HFF-Myc (cell line): ENCODE measurements at regions not wholly inside any gene's neighbourhood (a gene's known extent, or its start where the extent isn't known, plus 50 kb on each side); places are given as distances from the start of the nearest gene placed in this dataset.

ENCODE experiments used
- DNase-seq: peaks from one replicate; pipeline ENCODE4 v3.0.0-alpha.2; 2011; ENCODE audit warnings: low read depth; ENCODE audit errors: extremely low read depth
- H3K4me3 ChIP-seq: replicated peaks from 2 replicates; pipeline ENCODE4 v1.5.1; 2011; ENCODE audit warnings: low read depth, mild to moderate bottlenecking, control low read depth, low read length
- TF ChIP-seq, protein P1 (sequence below): IDR thresholded peaks from 2 replicates; pipeline ENCODE4 v1.5.1; 2012; ENCODE audit warnings: mild to moderate bottlenecking, low read depth, low read length, control low read depth; ENCODE audit errors: missing control alignments

DNA sequence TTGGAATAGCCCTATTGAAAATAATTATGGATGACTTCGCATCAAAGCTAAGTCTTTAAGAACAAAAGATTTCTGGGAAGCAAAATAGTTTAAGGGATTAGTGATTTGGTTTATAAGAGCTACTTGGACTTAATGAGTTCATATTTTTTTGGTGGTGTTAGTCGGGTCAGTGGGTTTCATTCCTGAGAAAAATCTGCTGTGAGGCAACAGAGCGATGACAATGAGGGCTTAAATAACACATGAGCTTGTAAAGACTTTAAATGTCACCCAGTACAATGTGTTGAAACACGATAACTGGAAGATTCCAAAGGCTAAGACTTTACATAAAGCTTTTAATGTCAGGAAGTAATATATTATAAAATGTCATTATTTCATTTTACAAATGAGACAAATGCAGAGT, 178.8 kb downstream of the ARL4A start:
- H3K4me3 ChIP-seq, result no peak overlapping the region
- TF ChIP-seq, protein P1, sequence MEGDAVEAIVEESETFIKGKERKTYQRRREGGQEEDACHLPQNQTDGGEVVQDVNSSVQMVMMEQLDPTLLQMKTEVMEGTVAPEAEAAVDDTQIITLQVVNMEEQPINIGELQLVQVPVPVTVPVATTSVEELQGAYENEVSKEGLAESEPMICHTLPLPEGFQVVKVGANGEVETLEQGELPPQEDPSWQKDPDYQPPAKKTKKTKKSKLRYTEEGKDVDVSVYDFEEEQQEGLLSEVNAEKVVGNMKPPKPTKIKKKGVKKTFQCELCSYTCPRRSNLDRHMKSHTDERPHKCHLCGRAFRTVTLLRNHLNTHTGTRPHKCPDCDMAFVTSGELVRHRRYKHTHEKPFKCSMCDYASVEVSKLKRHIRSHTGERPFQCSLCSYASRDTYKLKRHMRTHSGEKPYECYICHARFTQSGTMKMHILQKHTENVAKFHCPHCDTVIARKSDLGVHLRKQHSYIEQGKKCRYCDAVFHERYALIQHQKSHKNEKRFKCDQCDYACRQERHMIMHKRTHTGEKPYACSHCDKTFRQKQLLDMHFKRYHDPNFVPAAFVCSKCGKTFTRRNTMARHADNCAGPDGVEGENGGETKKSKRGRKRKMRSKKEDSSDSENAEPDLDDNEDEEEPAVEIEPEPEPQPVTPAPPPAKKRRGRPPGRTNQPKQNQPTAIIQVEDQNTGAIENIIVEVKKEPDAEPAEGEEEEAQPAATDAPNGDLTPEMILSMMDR, result no peak
- DNase-seq, result no peak

- TF ChIP-seq, protein P1, result no peak
Measured at GRCh38 chr7:12868027-12868426, 180.6 kb downstream of the ARL4A start.

GRCh38 chr7:12870219-12870618, 182.8 kb downstream of the ARL4A start:
- DNase-seq, result no peak
- TF ChIP-seq, protein P1, result no peak
- no peak overlapping the region for H3K4me3 ChIP-seq

More at GRCh38 chr7:12868027-12868426, 180.6 kb downstream of the ARL4A start:
- H3K4me3 ChIP-seq, result no peak overlapping the region
- DNase-seq, result no peak

- H3K4me3 ChIP-seq, result no peak overlapping the region
- TF ChIP-seq, protein P1, result no peak
- no peak for DNase-seq
Measured at GRCh38 chr7:12872487-12872886, 185.1 kb downstream of the ARL4A start.

- no peak for DNase-seq
- no peak overlapping the region for H3K4me3 ChIP-seq
- TF ChIP-seq, protein P1, result no peak
Measured at GRCh38 chr7:12873571-12873970, 186.1 kb downstream of the ARL4A start.

DNA sequence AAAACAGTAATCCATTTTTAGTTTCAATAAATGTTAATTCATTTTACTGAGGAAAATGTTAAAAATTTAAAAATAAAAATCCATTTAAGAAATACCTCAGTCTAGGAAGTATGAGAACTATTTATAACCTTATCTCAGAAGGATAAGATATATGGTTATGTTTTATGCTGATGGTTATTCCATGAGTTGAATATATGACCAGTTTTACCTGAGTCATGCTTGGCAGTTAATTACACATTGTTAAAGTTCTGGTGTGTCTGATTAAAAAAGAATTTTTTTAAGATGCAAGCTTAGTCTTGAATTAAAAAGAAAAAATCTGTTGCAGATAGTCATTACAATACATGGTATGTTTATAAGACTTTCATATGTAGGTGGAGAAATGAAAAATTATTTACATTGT, 191.7 kb downstream of the ARL4A start:
- DNase-seq, result no peak
- TF ChIP-seq, protein P1, result no peak
- H3K4me3 ChIP-seq, result no peak overlapping the region

DNA sequence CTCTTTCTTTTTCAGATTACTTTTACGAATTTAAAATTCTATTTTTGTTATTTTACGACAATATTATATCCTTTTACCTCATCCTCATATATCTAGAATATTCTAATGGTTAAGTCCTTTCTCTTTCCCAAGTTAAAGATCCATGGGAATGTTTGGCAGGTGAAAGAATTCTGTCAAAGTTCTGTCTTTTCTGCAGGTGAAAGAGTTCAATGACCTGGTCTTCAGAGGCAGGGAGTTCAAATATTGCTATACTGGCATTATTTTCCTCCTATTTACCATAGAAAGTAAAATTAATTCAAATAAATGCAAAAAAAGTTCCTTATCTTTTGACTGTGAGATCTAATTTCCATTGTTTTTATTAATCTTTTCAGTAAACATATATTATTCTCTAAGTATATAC, 194.3 kb downstream of the ARL4A start:
- TF ChIP-seq, protein P1, result no peak
- no peak for DNase-seq
- H3K4me3 ChIP-seq, result no peak overlapping the region
